ENCODE measurements at regions not wholly inside any gene's neighbourhood (a gene's known extent, or its start where the extent isn't known, plus 50 kb on each side); places are given as distances from the start of the nearest gene placed in this dataset.

GRCh38 chr3:76661527-76662250 lies 378.2 kb upstream of the ROBO2 start:
- WGBS (ENCODE audit: insufficient coverage, low coverage, missing lambda C conversion rate), result 0% methylated on average over 3 of the region's 3 CpGs
- TF ChIP-seq, protein P1, sequence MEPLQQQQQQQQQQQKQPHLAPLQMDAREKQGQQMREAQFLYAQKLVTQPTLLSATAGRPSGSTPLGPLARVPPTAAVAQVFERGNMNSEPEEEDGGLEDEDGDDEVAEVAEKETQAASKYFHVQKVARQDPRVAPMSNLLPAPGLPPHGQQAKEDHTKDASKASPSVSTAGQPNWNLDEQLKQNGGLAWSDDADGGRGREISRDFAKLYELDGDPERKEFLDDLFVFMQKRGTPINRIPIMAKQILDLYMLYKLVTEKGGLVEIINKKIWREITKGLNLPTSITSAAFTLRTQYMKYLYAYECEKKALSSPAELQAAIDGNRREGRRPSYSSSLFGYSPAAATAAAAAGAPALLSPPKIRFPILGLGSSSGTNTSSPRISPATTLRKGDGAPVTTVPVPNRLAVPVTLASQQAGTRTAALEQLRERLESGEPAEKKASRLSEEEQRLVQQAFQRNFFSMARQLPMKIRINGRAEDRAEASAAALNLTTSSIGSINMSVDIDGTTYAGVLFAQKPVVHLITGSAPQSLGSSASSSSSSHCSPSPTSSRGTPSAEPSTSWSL (CRISPR knock-in tag; IDR thresholded peaks at IDR 0.05; ENCODE audit: borderline replicate concordance), result no peak
- TF ChIP-seq XRCC5 (IDR thresholded peaks at IDR 0.05; ENCODE audit: low read depth, low read length), result no peak
- no peak for TF ChIP-seq DNMT1 (IDR thresholded peaks at IDR 0.05)
- TF ChIP-seq TCF7L2 (IDR thresholded peaks at IDR 0.05; ENCODE audit: low read depth, low read length), result no peak
- TF ChIP-seq WHSC1 (IDR thresholded peaks at IDR 0.05; ENCODE audit: low read length), result no peak
- no peak for TF ChIP-seq KLF6 (CRISPR knock-in tag; IDR thresholded peaks at IDR 0.05; ENCODE audit: borderline replicate concordance)
- no peak for TF ChIP-seq CC2D1A (IDR thresholded peaks at IDR 0.05)
- TF ChIP-seq ZNF277 (CRISPR knock-in tag; IDR thresholded peaks at IDR 0.05; ENCODE audit: borderline replicate concordance), result no peak
- TF ChIP-seq, protein P2, sequence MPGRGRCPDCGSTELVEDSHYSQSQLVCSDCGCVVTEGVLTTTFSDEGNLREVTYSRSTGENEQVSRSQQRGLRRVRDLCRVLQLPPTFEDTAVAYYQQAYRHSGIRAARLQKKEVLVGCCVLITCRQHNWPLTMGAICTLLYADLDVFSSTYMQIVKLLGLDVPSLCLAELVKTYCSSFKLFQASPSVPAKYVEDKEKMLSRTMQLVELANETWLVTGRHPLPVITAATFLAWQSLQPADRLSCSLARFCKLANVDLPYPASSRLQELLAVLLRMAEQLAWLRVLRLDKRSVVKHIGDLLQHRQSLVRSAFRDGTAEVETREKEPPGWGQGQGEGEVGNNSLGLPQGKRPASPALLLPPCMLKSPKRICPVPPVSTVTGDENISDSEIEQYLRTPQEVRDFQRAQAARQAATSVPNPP (IDR thresholded peaks at IDR 0.05; ENCODE audit: borderline replicate concordance, insufficient read depth, insufficient read length), result no peak
- TF ChIP-seq ATF4 (CRISPR knock-in tag; IDR thresholded peaks at IDR 0.05), result no peak
- no peak for TF ChIP-seq ZEB2 (IDR thresholded peaks at IDR 0.05)
- TF ChIP-seq MXI1 (IDR thresholded peaks at IDR 0.05; ENCODE audit: low read depth, low read length), result no peak
- no peak for TF ChIP-seq SMAD2 (IDR thresholded peaks at IDR 0.05; ENCODE audit: low read depth, low read length)
- TF ChIP-seq GATA2 (CRISPR knock-in tag; IDR thresholded peaks at IDR 0.05), result no peak
- TF ChIP-seq SP1 (CRISPR knock-in tag; IDR thresholded peaks at IDR 0.05), result no peak
- no peak for TF ChIP-seq ZNF212 (CRISPR knock-in tag; IDR thresholded peaks at IDR 0.05)

More at GRCh38 chr3:76661527-76662250, 378.2 kb upstream of the ROBO2 start:
- H3K9me3 ChIP-seq (replicated peaks; ENCODE audit: control insufficient read depth, insufficient read depth, low read depth, low read length), result no peaks in the 10 kb centered on the region
- no peaks in the 10 kb centered on the region for H3K36me3 ChIP-seq (ENCODE audit: control insufficient read depth, insufficient read depth, low read length)
- no peak for FAIRE-seq
- POLR2A ChIA-PET, result no interaction called here
- no peaks in the 10 kb centered on the region for H3K79me2 ChIP-seq (ENCODE audit: control insufficient read depth, insufficient read depth, low read length)
- ATAC-seq, result no peak
- CTCF ChIA-PET (ENCODE audit: low intra/inter-chr PET ratio), result no interaction called here
- H4K20me1 ChIP-seq (replicated peaks; ENCODE audit: control insufficient read depth, insufficient read depth, low read length), result no peaks in the 10 kb centered on the region
- intact Hi-C loops (cut with micrococcal nuclease) (no loop called here), in situ Hi-C loops (cut with MboI) (no loop called here)
- H3K9ac ChIP-seq (ENCODE audit: insufficient read depth in 1 of 2, low read depth in 2 of 2, low read length in 2 of 2), result no peak overlapping the region
- no peak for DNase-seq (ENCODE audit: extremely low read depth in 1 of 4, low spot score in 3 of 4)
- no peaks in the 10 kb centered on the region for H3K9me1 ChIP-seq (ENCODE audit: control insufficient read depth, insufficient read depth, low read length)
- H3K27ac ChIP-seq (ENCODE audit: extremely low read depth, low read depth, low read length), result no peak overlapping the region
- no peak overlapping the region for H3K4me3 ChIP-seq
- no peak overlapping the region for H2AFZ ChIP-seq (ENCODE audit: low read depth, low read length)
- BruUV-seq (replicated peaks), result no TSS peak
- H3K4me1 ChIP-seq (replicated peaks in 1 of 2; ENCODE audit: control insufficient read depth in 2 of 2, insufficient read depth in 2 of 2, low read length in 2 of 2), result no peaks in the 10 kb centered on the region
- H3K27me3 ChIP-seq (ENCODE audit: control insufficient read depth in 2 of 2, insufficient read depth in 2 of 2, low read length in 2 of 2), result no peaks in the 10 kb centered on the region
- H3K4me2 ChIP-seq (ENCODE audit: insufficient read depth, low read length), result no peak overlapping the region

All from K562 (cell line).